Ascending aorta (tissue), 2 donors: ENCODE measurements at regions not wholly inside any gene's neighbourhood (a gene's known extent, or its start where the extent isn't known, plus 50 kb on each side); places are given as distances from the start of the nearest gene placed in this dataset.

Source experiments
- DNase-seq, 2 donors: peaks; one replicate each; pipeline ENCODE4 v3.0.0-alpha.2; 2019; ENCODE audit warnings: low spot score in 2 of 2
- H3K27ac ChIP-seq, 2 donors: fragments of 200-600 bp; sonication (generic); one replicate each; pipeline ENCODE4 v1.5.1; 2016 to 2017; ENCODE audit warnings: mild to moderate bottlenecking in 1 of 2
- H3K27me3 ChIP-seq: fragments of 200-600 bp; sonication (generic); one replicate; pipeline ENCODE4 v1.5.1; 2017
- H3K36me3 ChIP-seq, 2 donors: fragments of 200-600 bp; sonication (generic); one replicate each; pipeline ENCODE4 v1.5.1; 2016
- H3K4me1 ChIP-seq, 2 donors: fragments of 200-600 bp; sonication (generic); one replicate each; pipeline ENCODE4 v1.5.1; 2016 to 2017; ENCODE audit warnings: mild to moderate bottlenecking in 1 of 2
- H3K4me3 ChIP-seq, 2 donors: fragments of 200-600 bp; sonication (generic); one replicate each; pipeline ENCODE4 v1.5.1; 2016 to 2017; ENCODE audit warnings: mild to moderate bottlenecking in 1 of 2
- H3K9me3 ChIP-seq, 2 donors: fragments of 200-600 bp; sonication (generic); one replicate each; pipeline ENCODE4 v1.5.1; 2016
- CTCF ChIP-seq, 3 experiments: fragments of 200-600 bp in 2 of 3; fragments of 450-650 bp in 1 of 3; sonication (generic) in 2 of 3; IDR thresholded peaks; one replicate each; pipeline ENCODE4 v1.5.1; 2016 to 2019; ENCODE audit warnings: antibody characterized with exemption in 3 of 3, mild to moderate bottlenecking in 1 of 3, moderate library complexity in 1 of 3
- intact Hi-C: fragments of 100-400 bp; cut with DNase I; formaldehyde crosslinking; loops from one replicate; pipeline ENCODE4 v1.15.1; 2023

- no peak for TF ChIP-seq CTCF (IDR thresholded peaks at IDR 0.05)
- H3K27ac ChIP-seq: no peak overlapping the region
- no peak overlapping the region for H3K4me3 ChIP-seq
- H3K9me3 ChIP-seq: no peaks in the 10 kb centered on the region
- no peak for DNase-seq
- no peaks in the 10 kb centered on the region for H3K4me1 ChIP-seq
- no peaks in the 10 kb centered on the region for H3K36me3 ChIP-seq
- intact Hi-C loops: no loop called here
- no peaks in the 10 kb centered on the region for H3K27me3 ChIP-seq
Measured at GRCh38 chr10:43775384-43775783, 126.7 kb upstream of the ZNF32 start.

GRCh38 chr10:43774234-43774769 lies 125.6 kb upstream of the ZNF32 start:
- H3K9me3 ChIP-seq: peaks cover 0 to 6% of the 10 kb centered on the region in 2 donors
- H3K36me3 ChIP-seq: no peaks in the 10 kb centered on the region
- TF ChIP-seq CTCF (IDR thresholded peaks at IDR 0.05): no peak
- no peak overlapping the region for H3K27ac ChIP-seq
- no peak for DNase-seq
- no peaks in the 10 kb centered on the region for H3K4me1 ChIP-seq
- intact Hi-C loops: no loop called here
- H3K4me3 ChIP-seq: no peak overlapping the region
- no peaks in the 10 kb centered on the region for H3K27me3 ChIP-seq

GRCh38 chr10:43773736-43774135 lies 125.1 kb upstream of the ZNF32 start:
- H3K27me3 ChIP-seq: no peaks in the 10 kb centered on the region
- TF ChIP-seq CTCF (IDR thresholded peaks at IDR 0.05): no peak
- peaks cover 0 to 6% of the 10 kb centered on the region in 2 donors for H3K9me3 ChIP-seq
- H3K4me1 ChIP-seq: no peaks in the 10 kb centered on the region
- no peak overlapping the region for H3K4me3 ChIP-seq
- DNase-seq: no peak
- no peak overlapping the region for H3K27ac ChIP-seq
- intact Hi-C loops: no loop called here
- H3K36me3 ChIP-seq: no peaks in the 10 kb centered on the region

- intact Hi-C loops: no loop called here
- no peak overlapping the region for H3K27ac ChIP-seq
- TF ChIP-seq CTCF (IDR thresholded peaks at IDR 0.05): no peak
- H3K27me3 ChIP-seq: no peaks in the 10 kb centered on the region
- H3K4me1 ChIP-seq: no peaks in the 10 kb centered on the region
- DNase-seq: no peak
- peaks cover 0 to 12% of the 10 kb centered on the region in 2 donors for H3K9me3 ChIP-seq
- no peak overlapping the region for H3K4me3 ChIP-seq
- no peaks in the 10 kb centered on the region for H3K36me3 ChIP-seq
Measured at GRCh38 chr10:43772171-43772570, 123.5 kb upstream of the ZNF32 start.

GRCh38 chr10:43771675-43772074 lies 123.0 kb upstream of the ZNF32 start:
- Histone ChIP-seq H3K27ac (no peak overlapping the region), H3K4me3 (no peak overlapping the region), H3K27me3 (no peaks in the 10 kb centered on the region), H3K4me1 (no peaks in the 10 kb centered on the region), H3K36me3 (no peaks in the 10 kb centered on the region), H3K9me3 (peaks cover 0 to 14% of the 10 kb centered on the region in 2 donors)
- no peak for DNase-seq
- TF ChIP-seq CTCF (IDR thresholded peaks at IDR 0.05): no peak
- intact Hi-C loops: no loop called here

- Histone ChIP-seq H3K27ac (no peak overlapping the region), H3K4me3 (no peak overlapping the region), H3K9me3 (peaks cover 0 to 14% of the 10 kb centered on the region in 2 donors), H3K27me3 (no peaks in the 10 kb centered on the region), H3K36me3 (no peaks in the 10 kb centered on the region), H3K4me1 (no peaks in the 10 kb centered on the region)
- no peak for DNase-seq
- TF ChIP-seq CTCF (IDR thresholded peaks at IDR 0.05): no peak
- intact Hi-C loops: no loop called here
Measured at GRCh38 chr10:43765516-43765915, 116.8 kb upstream of the ZNF32 start.
